Liver (tissue), 7 donors: ENCODE measurements at regions not wholly inside any gene's neighbourhood (a gene's known extent, or its start where the extent isn't known, plus 50 kb on each side); places are given as distances from the start of the nearest gene placed in this dataset.

Experiments
- DNase-seq: peaks from one replicate; pipeline ENCODE4 v3.0.0-alpha.2; 2017; ENCODE audit warnings: low spot score
- H3K27ac ChIP-seq, 2 donors: one replicate each; pipeline ENCODE4 v1.7.0; 2013; ENCODE audit warnings: inconsistent platforms in 2 of 2, low read length in 2 of 2, control low read depth in 1 of 2, low read depth in 1 of 2, mild to moderate bottlenecking in 1 of 2
- H3K27me3 ChIP-seq, 4 donors: one replicate each; pipeline versions ENCODE4 v1.6.1 to v1.7.0; 2013; ENCODE audit warnings: low read length in 3 of 4, inconsistent platforms in 1 of 4, mild to moderate bottlenecking in 1 of 4, moderate library complexity in 1 of 4; ENCODE audit not compliant: control insufficient read depth in 4 of 4, insufficient read depth in 4 of 4
- H3K36me3 ChIP-seq, 4 donors: one replicate each; pipeline versions ENCODE4 v1.6.1 to v1.7.0; 2013; ENCODE audit warnings: low read length in 3 of 4, mild to moderate bottlenecking in 3 of 4, low read depth in 1 of 4, moderate library complexity in 1 of 4; ENCODE audit not compliant: control insufficient read depth in 4 of 4, insufficient read depth in 3 of 4
- H3K4me1 ChIP-seq, 4 donors: one replicate each; pipeline versions ENCODE4 v1.6.1 to v1.7.0; 2013; ENCODE audit warnings: low read length in 3 of 4, mild to moderate bottlenecking in 3 of 4, moderate library complexity in 1 of 4; ENCODE audit not compliant: control insufficient read depth in 4 of 4, insufficient read depth in 4 of 4
- H3K4me3 ChIP-seq, 3 donors: one replicate each; pipeline versions ENCODE4 v1.6.1 to v1.7.0; 2013; ENCODE audit warnings: low read length in 3 of 3, control low read depth in 1 of 3, low read depth in 1 of 3, mild to moderate bottlenecking in 1 of 3
- H3K9ac ChIP-seq, 2 donors: one replicate each; pipeline ENCODE4 v1.7.0; 2013; ENCODE audit warnings: low read length in 2 of 2, mild to moderate bottlenecking in 2 of 2, moderate library complexity in 2 of 2, control low read depth in 1 of 2, low read depth in 1 of 2
- H3K9me3 ChIP-seq, 4 donors: one replicate each; pipeline versions ENCODE4 v1.6.1 to v1.7.0; 2013; ENCODE audit warnings: low read length in 3 of 4; ENCODE audit not compliant: control insufficient read depth in 4 of 4
- EGR1 ChIP-seq, 2 donors: IDR thresholded peaks; 2 replicates each; pipeline ENCODE4 v1.6.1; 2016 to 2018; ENCODE audit warnings: antibody characterized with exemption in 2 of 2, low read depth in 2 of 2
- FOXA1 ChIP-seq: IDR thresholded peaks from 2 replicates; pipeline ENCODE4 v1.6.1; 2016; ENCODE audit warnings: antibody characterized with exemption
- FOXA2 ChIP-seq: IDR thresholded peaks from 2 replicates; pipeline ENCODE4 v1.6.1; 2016; ENCODE audit warnings: antibody characterized with exemption
- GABPA ChIP-seq, 2 donors: IDR thresholded peaks in 1 of 2; conservative IDR thresholded peaks in 1 of 2; 2 replicates each; pipeline ENCODE4 v1.6.1; 2016; ENCODE audit warnings: antibody characterized with exemption in 2 of 2, mild to moderate bottlenecking in 1 of 2, moderate library complexity in 1 of 2
- HNF4A ChIP-seq, 2 donors: conservative IDR thresholded peaks; 2 replicates each; pipeline ENCODE4 v1.6.1; 2016; ENCODE audit warnings: antibody characterized with exemption in 2 of 2, mild to moderate bottlenecking in 2 of 2
- HNF4G ChIP-seq: IDR thresholded peaks from 2 replicates; pipeline ENCODE4 v1.6.1; 2016; ENCODE audit warnings: antibody characterized with exemption
- JUND ChIP-seq, 2 donors: IDR thresholded peaks; 2 replicates each; pipeline ENCODE4 v1.6.1; 2016; ENCODE audit warnings: antibody characterized with exemption in 2 of 2
- NR2F2 ChIP-seq: IDR thresholded peaks from 2 replicates; pipeline ENCODE4 v1.6.1; 2016; ENCODE audit warnings: antibody characterized with exemption
- RAD21 ChIP-seq, 2 donors: IDR thresholded peaks; 2 replicates each; pipeline ENCODE4 v1.6.1; 2016; ENCODE audit warnings: antibody characterized with exemption in 2 of 2, mild to moderate bottlenecking in 2 of 2
- RXRA ChIP-seq, 2 donors: IDR thresholded peaks; 2 replicates each; pipeline ENCODE4 v1.6.1; 2017 to 2018; ENCODE audit warnings: antibody characterized with exemption in 2 of 2, mild to moderate bottlenecking in 1 of 2
- SP1 ChIP-seq: IDR thresholded peaks from 2 replicates; pipeline ENCODE4 v1.6.1; 2018; ENCODE audit warnings: antibody characterized with exemption, mild to moderate bottlenecking
- TAF1 ChIP-seq: conservative IDR thresholded peaks from 2 replicates; pipeline ENCODE4 v1.6.1; 2016; ENCODE audit warnings: antibody characterized with exemption, mild to moderate bottlenecking
- YY1 ChIP-seq: IDR thresholded peaks from 2 replicates; pipeline ENCODE4 v1.6.1; 2016; ENCODE audit warnings: antibody characterized with exemption, mild to moderate bottlenecking
- TF ChIP-seq, protein P1 (sequence below): fragments of 150-350 bp; IDR thresholded peaks from 2 replicates; pipeline ENCODE4 v1.5.1; 2017; ENCODE audit warnings: improper control_type of control experiment, low read depth, low read length; ENCODE audit not compliant: missing input control
- TF ChIP-seq, protein P2 (sequence below): IDR thresholded peaks from 2 replicates; pipeline ENCODE4 v1.6.1; 2016; ENCODE audit warnings: antibody characterized with exemption
- TF ChIP-seq, protein P3 (sequence below): IDR thresholded peaks from 2 replicates; pipeline ENCODE4 v1.6.1; 2016; ENCODE audit warnings: antibody characterized with exemption
- TF ChIP-seq, protein P4 (sequence below): IDR thresholded peaks from 2 replicates; pipeline ENCODE4 v1.6.1; 2016; ENCODE audit warnings: antibody characterized with exemption, mild to moderate bottlenecking
- TF ChIP-seq, protein P5 (sequence below): IDR thresholded peaks from 2 replicates; pipeline ENCODE4 v1.6.1; 2016; ENCODE audit warnings: antibody characterized with exemption
- donor health status: healthy.
- donor health status: healthy.
- donor health status: healthy.
- donor health status: healthy.

DNA sequence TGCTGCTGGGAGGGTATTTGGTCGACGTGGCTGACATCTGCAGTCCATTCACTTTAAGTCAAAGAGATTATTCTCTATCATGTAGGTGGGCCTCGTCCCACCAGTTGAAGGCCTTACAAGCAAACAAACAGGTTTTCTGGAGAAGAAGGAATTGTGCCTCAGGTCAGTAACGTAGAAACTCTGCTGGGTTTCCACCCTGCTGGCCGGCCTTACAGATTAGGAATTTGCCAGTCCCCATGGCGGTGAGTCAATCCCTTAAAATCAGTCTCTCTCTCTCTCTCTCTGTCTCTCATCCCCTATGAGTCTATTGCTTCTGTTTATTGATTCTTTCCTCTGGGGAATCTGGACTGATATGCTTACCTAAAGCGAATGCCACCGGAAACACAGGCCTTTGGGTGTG, 75.4 kb upstream of the FGF3 start (continued):
- TF ChIP-seq YY1 = no peak
- no peak for TF ChIP-seq FOXA2
- no peak for TF ChIP-seq JUND (IDR thresholded peaks at IDR 0.05)

DNA sequence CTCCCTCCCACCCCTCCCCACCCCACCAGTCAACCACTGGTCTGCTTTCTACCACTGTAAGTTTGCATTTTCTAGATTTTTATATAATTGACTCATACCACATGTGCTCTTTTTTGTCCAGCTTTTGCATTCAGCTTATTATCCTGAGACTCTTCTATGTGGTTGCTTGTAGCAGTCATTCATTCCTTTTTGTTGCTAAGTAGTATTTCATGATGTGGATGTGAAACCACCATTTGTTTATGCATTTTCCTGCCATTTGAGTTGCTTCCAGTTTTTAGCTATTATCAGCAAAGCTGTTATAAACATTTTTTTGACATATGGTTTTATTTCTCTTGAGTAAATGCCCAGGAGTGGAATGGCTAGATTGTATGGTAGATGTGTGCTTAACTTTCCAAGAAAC, 77.0 kb upstream of the FGF3 start:
- Histone ChIP-seq H3K9me3 (no peaks in the 10 kb centered on the region), H3K36me3 (no peaks in the 10 kb centered on the region), H3K9ac (no peak overlapping the region), H3K27ac (no peak overlapping the region), H3K4me1 (peaks cover 19 to 29% (median 26%) of the 10 kb centered on the region in 4 donors), H3K4me3 (no peak overlapping the region), H3K27me3 (no peaks in the 10 kb centered on the region)
- no peak for DNase-seq
- TF ChIP-seq YY1 = no peak
- TF ChIP-seq, protein P1, sequence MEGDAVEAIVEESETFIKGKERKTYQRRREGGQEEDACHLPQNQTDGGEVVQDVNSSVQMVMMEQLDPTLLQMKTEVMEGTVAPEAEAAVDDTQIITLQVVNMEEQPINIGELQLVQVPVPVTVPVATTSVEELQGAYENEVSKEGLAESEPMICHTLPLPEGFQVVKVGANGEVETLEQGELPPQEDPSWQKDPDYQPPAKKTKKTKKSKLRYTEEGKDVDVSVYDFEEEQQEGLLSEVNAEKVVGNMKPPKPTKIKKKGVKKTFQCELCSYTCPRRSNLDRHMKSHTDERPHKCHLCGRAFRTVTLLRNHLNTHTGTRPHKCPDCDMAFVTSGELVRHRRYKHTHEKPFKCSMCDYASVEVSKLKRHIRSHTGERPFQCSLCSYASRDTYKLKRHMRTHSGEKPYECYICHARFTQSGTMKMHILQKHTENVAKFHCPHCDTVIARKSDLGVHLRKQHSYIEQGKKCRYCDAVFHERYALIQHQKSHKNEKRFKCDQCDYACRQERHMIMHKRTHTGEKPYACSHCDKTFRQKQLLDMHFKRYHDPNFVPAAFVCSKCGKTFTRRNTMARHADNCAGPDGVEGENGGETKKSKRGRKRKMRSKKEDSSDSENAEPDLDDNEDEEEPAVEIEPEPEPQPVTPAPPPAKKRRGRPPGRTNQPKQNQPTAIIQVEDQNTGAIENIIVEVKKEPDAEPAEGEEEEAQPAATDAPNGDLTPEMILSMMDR = no peak
- no peak for TF ChIP-seq RXRA (IDR thresholded peaks at IDR 0.05)
- TF ChIP-seq, protein P2, sequence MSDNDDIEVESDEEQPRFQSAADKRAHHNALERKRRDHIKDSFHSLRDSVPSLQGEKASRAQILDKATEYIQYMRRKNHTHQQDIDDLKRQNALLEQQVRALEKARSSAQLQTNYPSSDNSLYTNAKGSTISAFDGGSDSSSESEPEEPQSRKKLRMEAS = no peak
- TF ChIP-seq TAF1 = no peak
- TF ChIP-seq NR2F2 = no peak
- TF ChIP-seq, protein P3, sequence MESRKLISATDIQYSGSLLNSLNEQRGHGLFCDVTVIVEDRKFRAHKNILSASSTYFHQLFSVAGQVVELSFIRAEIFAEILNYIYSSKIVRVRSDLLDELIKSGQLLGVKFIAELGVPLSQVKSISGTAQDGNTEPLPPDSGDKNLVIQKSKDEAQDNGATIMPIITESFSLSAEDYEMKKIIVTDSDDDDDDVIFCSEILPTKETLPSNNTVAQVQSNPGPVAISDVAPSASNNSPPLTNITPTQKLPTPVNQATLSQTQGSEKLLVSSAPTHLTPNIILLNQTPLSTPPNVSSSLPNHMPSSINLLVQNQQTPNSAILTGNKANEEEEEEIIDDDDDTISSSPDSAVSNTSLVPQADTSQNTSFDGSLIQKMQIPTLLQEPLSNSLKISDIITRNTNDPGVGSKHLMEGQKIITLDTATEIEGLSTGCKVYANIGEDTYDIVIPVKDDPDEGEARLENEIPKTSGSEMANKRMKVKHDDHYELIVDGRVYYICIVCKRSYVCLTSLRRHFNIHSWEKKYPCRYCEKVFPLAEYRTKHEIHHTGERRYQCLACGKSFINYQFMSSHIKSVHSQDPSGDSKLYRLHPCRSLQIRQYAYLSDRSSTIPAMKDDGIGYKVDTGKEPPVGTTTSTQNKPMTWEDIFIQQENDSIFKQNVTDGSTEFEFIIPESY = no peak
- TF ChIP-seq FOXA1 = no peak
- no peak for TF ChIP-seq HNF4G
- no peak for TF ChIP-seq SP1
- no peak for TF ChIP-seq JUND (IDR thresholded peaks at IDR 0.05)
- TF ChIP-seq FOXA2 = no peak
- TF ChIP-seq EGR1 (IDR thresholded peaks at IDR 0.05; ENCODE audit: low read depth in 2 of 2) = no peak
- no peak for TF ChIP-seq GABPA (IDR thresholded peaks at IDR 0.05 in 1 of 2, conservative IDR thresholded peaks at IDR 0.05 in 1 of 2)
- TF ChIP-seq, protein P4, sequence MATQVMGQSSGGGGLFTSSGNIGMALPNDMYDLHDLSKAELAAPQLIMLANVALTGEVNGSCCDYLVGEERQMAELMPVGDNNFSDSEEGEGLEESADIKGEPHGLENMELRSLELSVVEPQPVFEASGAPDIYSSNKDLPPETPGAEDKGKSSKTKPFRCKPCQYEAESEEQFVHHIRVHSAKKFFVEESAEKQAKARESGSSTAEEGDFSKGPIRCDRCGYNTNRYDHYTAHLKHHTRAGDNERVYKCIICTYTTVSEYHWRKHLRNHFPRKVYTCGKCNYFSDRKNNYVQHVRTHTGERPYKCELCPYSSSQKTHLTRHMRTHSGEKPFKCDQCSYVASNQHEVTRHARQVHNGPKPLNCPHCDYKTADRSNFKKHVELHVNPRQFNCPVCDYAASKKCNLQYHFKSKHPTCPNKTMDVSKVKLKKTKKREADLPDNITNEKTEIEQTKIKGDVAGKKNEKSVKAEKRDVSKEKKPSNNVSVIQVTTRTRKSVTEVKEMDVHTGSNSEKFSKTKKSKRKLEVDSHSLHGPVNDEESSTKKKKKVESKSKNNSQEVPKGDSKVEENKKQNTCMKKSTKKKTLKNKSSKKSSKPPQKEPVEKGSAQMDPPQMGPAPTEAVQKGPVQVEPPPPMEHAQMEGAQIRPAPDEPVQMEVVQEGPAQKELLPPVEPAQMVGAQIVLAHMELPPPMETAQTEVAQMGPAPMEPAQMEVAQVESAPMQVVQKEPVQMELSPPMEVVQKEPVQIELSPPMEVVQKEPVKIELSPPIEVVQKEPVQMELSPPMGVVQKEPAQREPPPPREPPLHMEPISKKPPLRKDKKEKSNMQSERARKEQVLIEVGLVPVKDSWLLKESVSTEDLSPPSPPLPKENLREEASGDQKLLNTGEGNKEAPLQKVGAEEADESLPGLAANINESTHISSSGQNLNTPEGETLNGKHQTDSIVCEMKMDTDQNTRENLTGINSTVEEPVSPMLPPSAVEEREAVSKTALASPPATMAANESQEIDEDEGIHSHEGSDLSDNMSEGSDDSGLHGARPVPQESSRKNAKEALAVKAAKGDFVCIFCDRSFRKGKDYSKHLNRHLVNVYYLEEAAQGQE = no peak
- TF ChIP-seq HNF4A (conservative IDR thresholded peaks at IDR 0.05) = no peak
- TF ChIP-seq, protein P5, sequence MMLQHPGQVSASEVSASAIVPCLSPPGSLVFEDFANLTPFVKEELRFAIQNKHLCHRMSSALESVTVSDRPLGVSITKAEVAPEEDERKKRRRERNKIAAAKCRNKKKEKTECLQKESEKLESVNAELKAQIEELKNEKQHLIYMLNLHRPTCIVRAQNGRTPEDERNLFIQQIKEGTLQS = no peak
- TF ChIP-seq RAD21 (IDR thresholded peaks at IDR 0.05) = no peak
